ENCODE measurements at regions not wholly inside any gene's neighbourhood (a gene's known extent, or its start where the extent isn't known, plus 50 kb on each side); places are given as distances from the start of the nearest gene placed in this dataset.

GRCh38 chr4:23353200-23353599 lies 536.6 kb downstream of the PPARGC1A start:
- Histone ChIP-seq H2BK5ac (ENCODE audit: low read depth, low read length, poor library complexity, severe bottlenecking) (no peak overlapping the region), H4K20me1 (ENCODE audit: insufficient read depth, low read length) (no peaks in the 10 kb centered on the region), H4K91ac (ENCODE audit: insufficient read depth, low read depth, low read length) (no peak overlapping the region), H2AFZ (replicated peaks; ENCODE audit: low read length, poor library complexity) (no peak overlapping the region), H3K9me1 (ENCODE audit: insufficient read depth, low read length) (no peaks in the 10 kb centered on the region), H3K9me3 (ENCODE audit: control insufficient read depth, insufficient read depth, low read length) (no peaks in the 10 kb centered on the region), H3K27me3 (ENCODE audit: control insufficient read depth, insufficient read depth, low read length) (no peaks in the 10 kb centered on the region), H4K8ac (ENCODE audit: low read depth in 2 of 2, low read length in 2 of 2) (no peak overlapping the region), H3K4me2 (ENCODE audit: low read depth, low read length) (no peak overlapping the region), H2BK15ac (ENCODE audit: low read depth, low read length) (no peak overlapping the region), H3K4ac (ENCODE audit: low read depth, low read length) (no peak overlapping the region), H3K23ac (ENCODE audit: low read depth, low read length) (no peak overlapping the region), H3K56ac (ENCODE audit: extremely low read depth, insufficient read depth, low read length) (no peak overlapping the region), H3K36me3 (ENCODE audit: control insufficient read depth, insufficient read depth, low read length) (no peaks in the 10 kb centered on the region), H3K27ac (ENCODE audit: insufficient read depth, low read length) (no peak overlapping the region), H3K4me1 (ENCODE audit: control insufficient read depth, insufficient read depth, low read length) (no peaks in the 10 kb centered on the region), H3K4me3 (ENCODE audit: insufficient read depth, low read depth, low read length) (no peak overlapping the region), H2BK20ac (ENCODE audit: low read depth, low read length) (no peak overlapping the region), H3K14ac (replicated peaks; ENCODE audit: low read depth, low read length) (no peak overlapping the region), H3K79me1 (ENCODE audit: low read depth in 1 of 2, low read length in 2 of 2) (no peaks in the 10 kb centered on the region), H4K5ac (ENCODE audit: low read depth, low read length) (no peak overlapping the region), H2AK5ac (ENCODE audit: low read depth, low read length) (no peak overlapping the region), H3K9ac (ENCODE audit: low read depth, low read length) (no peak overlapping the region), H2BK120ac (ENCODE audit: low read depth, low read length) (no peak overlapping the region), H3K18ac (ENCODE audit: low read depth, low read length) (no peak overlapping the region), H2AK9ac (replicated peaks; ENCODE audit: low read depth, low read length, poor library complexity) (no peak overlapping the region)
- DNase-seq, result no peak
- TF ChIP-seq MAFK (IDR thresholded peaks at IDR 0.05; ENCODE audit: low read depth, low read length) (no peak), CHD1 (IDR thresholded peaks at IDR 0.05; ENCODE audit: low read depth, low read length) (no peak), RFX5 (IDR thresholded peaks at IDR 0.05; ENCODE audit: low read depth, low read length) (no peak), RCOR1 (IDR thresholded peaks at IDR 0.05; ENCODE audit: insufficient replicate concordance, low read length) (no peak), MAZ (IDR thresholded peaks at IDR 0.05; ENCODE audit: borderline replicate concordance, low read depth, low read length) (no peak)
- intact Hi-C loops (cut with micrococcal nuclease) (no loop called here), in situ Hi-C loops (cut with MboI; ENCODE audit: low sequenced_read_pairs) (no loop called here), dilution Hi-C loops (cut with HindIII; ENCODE audit: low sequenced_read_pairs, unreplicated experiment) (no loop called here)
- ChIA-PET CTCF (no interaction called here), POLR2A (ENCODE audit: unreplicated experiment) (no interaction called here)
- no peak for ATAC-seq (ENCODE audit: low read depth)
- WGBS, 2 experiments (ENCODE audit: extremely low coverage in 2 of 2, insufficient read length in 1 of 2), result no CpG with 5 or more reads among the region's 1 CpG
- no TSS peak for BruUV-seq (replicated peaks)
